ENCODE measurements at regions not wholly inside any gene's neighbourhood (a gene's known extent, or its start where the extent isn't known, plus 50 kb on each side); places are given as distances from the start of the nearest gene placed in this dataset.
"Not testable (repeated sequence)": the region's sequence is repeated elsewhere in the genome, so short reads cannot be mapped to it uniquely, and the experiment has no call there.

DNA sequence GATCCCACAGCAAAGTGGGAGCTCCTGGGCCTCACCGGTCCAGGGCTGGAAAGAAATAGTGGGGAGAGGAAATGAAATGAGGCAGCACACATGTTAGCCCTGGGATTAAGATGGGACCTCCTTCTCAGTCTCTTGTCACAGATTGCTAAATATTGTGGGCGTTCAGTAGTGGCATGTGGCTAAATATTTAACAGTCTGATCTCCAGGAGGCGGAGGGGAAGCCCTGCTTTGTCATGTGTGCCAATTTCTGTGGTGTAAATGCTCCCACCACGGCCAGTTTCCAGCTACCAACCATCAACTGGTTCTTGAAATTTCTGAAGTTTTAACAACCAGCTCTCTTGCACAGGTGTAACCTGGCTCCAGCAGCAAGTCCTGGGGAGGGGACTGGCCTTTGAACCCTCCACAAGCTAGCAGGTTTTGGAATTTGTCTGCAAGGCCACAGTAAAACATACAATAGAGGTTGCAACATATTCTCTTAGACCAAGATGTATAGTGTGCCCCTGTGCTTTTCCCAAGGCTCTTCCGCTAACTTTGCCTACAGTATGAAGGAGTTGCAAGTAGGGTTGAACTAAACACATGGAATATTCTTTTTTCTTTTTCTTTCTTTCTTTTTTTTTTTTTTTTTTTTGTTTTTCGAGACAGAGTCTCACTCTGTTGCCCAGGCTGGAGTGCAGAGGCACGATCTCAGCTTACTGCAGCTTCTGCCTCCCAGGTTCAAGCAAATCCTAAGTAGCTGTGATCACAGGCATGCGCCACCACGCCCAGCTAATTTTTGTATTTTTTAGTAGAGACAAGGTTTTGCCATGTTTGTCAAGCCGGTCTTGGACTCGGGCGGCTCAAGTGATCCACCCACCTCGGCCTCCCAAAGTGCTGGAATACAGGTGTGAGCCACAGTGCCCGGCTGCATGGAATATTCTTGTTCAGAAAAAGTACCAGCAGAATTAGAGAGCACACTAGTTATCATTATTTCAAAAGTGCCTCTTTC lies 103.1 kb upstream of the PCBD1 start:
- DNase-seq, result no peak

DNA sequence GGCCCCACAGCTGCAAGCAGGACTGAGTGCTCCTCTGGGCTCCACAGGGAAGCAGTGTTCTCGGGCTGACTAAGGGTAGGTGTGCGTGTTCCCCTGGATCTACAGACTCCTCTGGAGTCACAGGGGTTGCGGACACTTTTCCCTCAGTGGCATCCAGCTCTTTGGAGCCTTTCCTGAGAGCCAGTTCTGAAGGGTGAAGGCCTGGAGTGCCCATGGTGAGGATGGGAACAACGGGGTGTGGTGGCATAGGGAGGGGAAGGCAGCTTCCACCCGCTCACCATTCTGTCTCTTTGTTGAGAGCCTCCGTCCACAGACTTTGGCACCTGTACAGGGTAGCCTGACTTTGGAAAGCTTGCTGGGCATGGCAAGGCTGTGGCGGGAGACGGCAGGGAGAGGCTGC lies 104.1 kb upstream of the PCBD1 start:
- DNase-seq, result no peak

DNA sequence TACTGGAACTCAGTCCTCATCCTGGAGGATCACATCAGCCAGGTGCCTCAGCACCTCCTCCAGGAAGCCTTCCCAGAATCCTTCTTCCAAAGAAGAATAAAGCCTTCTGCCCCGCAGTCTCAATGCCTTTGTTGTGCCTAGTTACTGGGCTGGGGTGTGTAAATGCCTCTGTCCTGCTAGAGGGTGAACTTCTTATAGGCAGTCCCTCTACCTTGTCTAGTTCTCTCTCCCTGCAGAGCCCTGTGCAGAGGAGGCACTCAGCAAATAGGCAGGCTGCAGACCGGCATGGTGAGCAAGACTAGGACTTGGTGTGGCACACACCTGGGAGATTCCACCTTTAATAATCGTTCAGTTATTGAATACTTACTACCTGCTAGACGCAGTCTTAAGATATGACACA lies 104.7 kb upstream of the PCBD1 start:
- no peak for DNase-seq

DNA sequence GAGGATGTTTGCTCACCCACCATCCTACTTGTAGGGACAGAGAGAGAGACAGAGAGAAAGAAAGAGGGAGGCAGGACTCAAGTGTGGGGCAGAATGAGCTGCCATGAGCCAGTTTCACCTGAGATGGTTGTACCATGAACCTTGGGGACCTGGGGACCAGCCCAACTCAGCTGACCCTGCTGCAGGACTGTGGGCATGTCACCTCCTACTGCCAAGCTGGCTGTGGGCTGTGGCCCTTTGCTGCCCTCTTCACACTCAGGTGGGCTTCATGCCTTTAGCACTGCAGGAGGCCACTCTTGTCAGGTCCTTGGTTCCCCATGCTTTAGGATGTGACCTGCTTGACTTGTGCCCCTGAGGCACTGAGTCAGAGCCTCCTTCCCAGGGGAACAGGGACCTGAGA lies 108.2 kb upstream of the PCBD1 start:
- DNase-seq, result no peak

DNA sequence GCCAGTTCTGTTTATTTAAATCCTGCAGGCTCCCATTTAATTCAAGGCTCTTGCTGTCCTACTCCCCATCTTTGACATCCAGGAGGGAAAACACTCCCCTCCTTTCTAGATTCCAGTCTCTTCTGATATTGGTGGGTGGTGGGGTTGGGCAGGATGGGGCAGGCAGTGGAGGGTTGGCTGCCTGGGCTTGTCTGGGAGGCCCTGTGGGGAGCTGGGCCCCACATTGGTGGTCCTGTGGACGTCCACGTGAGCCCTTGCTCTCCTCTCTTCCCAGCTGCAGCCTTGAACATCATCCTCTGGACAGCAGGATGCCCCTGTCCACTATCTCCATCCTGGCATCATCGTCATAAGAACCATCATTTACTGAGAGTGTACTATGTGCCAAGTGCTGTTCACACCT lies 108.9 kb upstream of the PCBD1 start:
- no peak for DNase-seq

DNA sequence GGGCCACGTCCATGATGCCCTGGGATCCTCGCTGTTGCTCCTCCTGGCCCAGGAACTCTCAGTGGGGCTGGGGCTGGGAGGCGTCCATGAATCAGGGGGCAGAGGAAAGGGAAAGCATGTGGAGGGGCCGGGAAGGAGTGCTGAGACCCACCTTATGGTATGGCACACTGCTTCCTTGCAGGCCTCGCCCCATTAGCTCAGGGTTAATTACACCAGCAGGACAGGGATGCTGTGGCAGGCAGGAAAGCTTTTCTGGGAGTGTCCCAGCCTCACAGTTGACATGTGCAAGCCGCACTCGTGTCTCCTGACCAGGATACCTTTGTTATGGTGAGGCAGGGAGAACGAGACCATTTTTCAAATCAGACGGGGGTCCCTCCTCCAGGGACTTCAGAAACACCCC lies 109.7 kb upstream of the PCBD1 start:
- DNase-seq, result no peak

DNA sequence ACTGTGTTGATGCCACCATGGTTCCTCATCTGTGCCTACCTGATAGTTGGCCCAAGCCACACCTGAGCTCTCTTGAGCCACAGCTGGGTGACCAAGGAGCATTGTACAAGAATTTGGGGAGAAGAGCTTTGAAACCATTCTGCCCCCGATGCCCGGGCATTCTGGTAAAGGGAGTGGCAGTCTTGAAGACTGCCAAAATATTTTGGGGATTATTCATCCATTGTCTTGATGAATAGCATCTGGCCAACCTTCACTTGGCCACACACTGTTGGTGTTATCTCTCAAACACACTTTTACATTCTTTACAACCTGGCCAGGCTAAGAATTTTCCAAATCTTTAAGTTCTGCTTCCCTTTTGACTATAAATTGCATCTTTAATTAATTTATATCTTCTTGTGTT lies 113.1 kb upstream of the PCBD1 start:
- no peak for DNase-seq

DNA sequence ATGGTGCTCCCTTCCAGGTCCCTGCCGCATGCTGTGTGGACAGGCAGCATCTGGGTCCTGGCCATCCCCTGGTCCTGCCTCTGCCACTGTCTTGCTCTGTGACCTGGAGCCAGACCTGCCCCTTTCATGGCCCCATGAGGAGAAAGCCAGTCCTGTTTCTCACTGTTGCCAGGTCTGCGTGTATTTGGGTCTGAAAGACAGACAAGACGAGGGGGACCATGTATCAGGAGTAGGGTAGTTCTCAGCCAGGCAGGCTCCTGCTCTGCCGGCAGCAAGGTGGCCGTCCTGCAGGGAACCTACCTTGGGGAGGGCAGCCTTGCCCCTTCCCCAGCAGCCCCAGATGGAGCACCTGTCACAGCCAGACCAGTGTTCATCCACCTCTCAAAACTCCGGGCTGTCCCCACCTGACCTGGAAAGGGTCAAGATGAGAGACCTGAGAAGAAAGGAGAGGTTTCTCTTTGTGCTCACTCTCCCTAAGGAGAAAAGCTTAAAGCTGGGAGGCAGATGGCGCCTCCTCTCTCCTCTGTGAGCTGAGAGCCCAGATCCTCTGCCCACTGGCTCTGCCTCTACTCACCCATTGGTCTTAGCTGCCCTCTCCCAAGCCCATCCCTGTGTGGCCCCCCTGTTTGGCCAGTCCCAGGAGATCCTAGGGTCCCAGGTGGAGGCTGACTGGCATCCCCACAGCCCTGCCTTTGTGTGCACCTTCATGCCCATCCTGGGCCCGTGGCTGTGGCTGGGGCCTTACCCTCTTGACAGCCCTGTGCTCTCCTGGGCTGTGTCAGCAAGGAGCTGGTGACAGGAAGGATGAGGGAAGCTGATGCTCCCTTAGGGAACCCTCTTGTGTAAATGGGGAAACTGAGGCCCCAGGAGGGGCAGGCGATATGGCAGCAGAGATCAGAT lies 116.1 kb upstream of the PCBD1 start:
- DNase-seq, result no peak

DNA sequence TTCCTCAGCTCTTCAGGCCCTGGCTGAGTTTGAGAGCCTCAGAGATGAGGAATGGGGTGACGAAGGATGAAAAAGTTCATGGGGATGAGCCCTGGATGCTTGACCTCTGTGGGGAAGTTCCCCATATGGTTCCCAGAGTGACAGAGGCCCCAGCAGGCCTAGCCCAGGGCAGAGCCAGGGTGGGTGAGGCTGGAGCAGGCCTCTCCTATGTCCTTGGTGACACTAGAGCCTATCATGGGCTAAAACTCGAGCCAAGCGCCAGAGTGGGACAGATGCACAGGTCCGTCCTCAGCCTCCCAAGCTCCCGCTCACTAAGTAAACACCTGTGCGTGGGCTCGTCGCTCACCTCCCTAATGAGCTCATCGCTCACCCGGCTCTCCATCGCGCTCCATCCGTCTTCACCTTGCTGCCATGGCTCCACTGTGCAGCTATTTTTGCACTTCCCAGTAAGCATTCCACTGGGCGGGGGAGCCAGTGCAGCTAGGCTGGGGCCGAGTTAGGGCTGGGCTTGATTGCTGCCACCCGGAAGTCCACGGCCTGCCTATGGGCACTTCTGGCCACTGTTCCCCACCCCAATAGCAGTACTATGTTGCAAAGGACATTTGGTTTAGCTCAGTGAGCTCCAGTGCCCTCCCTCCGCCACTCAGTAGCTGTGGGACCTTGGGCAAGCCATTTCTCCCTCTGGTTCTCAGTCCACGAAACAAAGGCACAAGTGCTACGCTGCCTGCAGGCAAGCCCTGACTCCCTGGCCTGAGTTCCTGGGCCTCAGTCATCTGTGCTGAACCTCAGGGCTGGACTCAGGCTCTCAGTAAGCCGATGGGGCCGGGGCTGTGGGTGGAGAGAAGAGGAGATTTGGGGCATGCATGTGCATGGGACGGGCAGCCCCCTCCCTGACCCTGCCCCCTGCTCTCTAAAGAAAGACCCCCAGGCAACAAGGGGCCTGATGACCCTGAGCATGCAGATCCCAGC lies 117.3 kb upstream of the PCBD1 start:
- DNase-seq, result no peak

DNA sequence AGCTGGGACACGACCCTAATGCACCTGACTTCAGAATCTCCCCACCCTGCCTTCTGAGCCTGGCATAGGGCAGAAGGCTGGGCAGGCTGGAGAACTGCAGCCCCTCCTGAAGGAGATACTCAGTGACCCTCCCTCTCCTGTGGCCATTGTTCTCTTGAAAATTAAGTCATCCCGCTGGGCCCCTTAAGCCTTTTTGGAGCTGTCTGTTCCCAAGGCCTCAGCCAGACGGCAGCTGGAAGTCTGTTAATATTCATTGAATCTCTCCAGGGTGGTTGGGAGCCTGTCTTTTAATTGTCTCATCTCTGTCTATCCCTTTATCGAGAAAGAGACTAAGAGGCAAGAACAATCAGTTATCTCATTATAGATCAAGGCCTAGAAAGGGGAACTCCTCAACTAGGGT lies 118.1 kb upstream of the PCBD1 start:
- DNase-seq, result no peak

DNA sequence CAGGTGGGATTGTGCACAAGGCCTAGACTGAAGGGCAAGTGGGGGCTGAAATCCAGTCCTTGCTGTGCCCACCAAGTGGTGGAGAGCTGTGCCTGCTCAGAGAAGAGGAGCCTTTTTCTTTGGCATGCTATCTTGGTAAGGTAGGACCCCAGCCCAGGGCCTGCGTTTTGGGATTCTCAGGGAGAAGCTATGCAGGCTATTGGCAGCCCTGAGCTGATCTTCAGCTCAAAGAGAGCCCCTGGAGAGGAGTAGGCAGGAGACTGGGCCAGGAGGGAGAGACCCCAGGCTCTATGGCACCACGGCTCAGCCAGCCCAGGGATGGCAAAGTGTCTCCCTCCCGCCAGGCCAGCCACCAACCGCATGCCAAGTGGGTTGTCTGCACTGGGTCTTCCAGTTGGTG lies 119.2 kb upstream of the PCBD1 start:
- no peak for DNase-seq

DNA sequence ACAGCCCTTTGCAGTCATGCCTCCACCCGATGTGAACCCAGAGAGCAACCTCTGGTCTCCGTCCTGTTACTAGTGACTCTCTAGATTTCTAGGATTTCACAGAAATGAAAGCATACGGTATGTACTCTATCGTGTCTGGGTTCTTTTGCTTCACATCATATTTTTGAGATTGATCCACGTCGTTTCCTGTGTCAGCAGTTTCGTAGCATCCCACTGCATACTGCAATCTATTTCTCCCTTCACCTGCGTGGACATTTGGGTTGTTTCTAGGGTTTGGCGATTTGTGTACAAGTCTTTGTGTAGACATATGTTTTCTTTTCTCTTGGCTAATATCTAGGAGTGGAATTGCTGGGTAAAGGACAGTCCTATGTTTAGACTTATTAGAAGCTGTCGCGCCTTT lies 119.8 kb upstream of the PCBD1 start:
- no peak for DNase-seq

DNA sequence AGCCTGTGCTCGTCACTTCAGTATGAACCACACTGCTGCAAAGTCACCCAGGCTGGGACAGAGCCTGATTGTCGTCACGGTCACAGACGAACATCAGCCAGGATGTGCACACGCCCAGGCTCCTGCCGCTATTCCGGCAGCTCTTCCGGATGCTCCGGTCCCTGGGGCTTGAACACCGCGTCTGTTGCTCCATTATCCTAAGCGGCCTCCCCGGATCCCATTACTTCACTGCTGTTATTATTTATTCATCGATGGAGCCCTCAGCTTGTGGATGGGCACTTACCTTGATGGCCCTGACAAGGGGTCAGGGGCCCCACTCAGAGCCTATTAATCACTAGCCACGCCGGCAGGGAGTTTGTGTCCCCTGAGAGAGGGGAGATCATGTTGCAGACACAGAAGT lies 120.8 kb upstream of the PCBD1 start:
- no peak for DNase-seq

DNA sequence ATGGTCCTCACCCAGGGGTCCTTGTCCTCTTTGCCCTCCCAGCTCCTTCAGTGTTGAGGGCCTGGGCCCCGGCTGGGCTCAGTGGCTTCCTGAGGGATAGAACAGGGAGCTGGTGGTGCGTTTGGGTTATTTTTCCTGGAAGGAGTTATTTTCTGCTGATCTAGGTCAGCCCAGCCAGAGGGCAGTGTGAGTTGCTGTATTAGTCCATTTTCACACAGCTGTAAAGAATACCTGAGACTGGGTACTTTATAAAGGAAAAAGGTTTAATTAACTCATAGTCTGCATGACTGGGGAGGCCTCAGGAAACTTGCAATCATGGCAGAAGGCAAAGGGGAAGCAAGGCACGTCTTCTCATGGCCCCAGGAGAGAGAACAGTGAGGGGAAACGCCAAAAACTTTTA lies 122.4 kb upstream of the PCBD1 start:
- no peak for DNase-seq

DNA sequence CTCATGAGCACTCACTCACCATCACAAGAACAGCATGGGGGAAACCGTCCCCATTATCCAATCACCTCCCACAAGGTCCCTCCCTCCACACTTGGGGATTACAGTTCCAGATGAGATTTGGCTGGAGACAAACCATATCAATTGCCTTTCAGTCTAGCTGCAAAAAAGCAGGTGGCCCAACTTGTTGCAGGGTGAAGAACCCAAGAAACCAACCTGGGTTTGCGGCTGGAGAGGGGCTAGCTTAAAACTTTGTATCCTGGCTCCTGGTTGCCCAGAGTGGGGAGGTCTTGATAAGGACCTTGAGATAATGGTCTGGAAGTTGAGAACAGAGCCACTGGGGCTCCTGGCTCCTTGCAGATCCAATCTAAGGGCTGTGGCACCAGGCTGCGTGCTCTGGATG lies 122.8 kb upstream of the PCBD1 start:
- no peak for DNase-seq

DNA sequence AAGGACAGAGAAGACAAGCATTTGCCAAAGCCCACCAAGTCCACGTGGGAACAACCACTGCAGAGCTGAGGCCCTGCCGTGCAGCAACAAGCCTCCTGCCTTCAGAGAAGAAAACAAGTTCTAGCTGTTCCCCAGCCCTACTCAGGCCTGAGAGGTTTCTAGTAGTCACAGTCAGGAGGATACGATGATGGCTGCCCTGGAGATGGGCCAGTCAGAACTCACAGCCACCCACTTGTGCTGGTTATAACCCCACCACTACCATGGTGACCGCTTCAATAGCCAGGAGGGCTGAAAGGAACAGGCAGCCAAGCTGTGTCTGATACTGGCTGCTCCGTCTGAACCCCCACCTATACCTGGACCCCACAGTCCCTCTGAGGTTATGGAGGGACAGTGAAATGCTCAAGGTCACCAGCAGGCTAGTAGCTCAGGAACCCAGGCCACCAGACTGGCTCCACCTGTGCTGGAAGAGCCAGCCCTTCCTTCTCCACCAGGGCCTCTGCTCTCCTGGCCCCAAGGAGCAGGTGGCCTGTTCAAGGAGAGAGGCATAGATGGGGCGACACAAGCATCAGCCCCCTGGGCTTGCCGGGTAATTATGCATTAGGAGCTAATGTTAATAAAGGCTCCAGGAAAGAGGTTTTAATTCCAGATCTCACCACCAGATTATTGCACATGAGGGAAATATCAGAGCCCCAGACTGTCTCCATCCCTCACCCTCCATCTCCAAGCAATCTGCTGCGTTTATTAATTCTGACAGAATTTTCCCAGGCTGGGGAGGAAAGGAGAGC lies 125.8 kb upstream of the PCBD1 start:
- no peak for DNase-seq

DNA sequence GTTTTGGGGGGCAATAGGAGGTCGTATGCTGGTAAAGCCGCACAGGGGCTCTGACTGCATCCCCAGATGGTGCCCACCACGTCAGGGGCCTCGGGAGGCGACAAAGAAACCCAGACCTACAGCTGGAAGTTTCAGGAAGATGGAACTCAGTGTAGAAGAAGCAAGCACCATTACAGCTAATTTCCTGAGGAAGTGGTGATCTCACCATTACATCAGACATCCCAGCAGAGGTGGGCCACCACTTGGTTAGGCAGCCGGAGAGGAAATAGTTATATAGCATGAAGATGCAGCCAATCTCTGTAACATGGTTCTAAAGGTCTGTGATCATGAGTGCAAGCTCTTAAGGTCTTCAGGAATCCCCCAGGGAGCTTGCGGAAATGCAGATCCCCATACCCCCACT lies 127.3 kb upstream of the PCBD1 start:
- DNase-seq, result no peak

DNA sequence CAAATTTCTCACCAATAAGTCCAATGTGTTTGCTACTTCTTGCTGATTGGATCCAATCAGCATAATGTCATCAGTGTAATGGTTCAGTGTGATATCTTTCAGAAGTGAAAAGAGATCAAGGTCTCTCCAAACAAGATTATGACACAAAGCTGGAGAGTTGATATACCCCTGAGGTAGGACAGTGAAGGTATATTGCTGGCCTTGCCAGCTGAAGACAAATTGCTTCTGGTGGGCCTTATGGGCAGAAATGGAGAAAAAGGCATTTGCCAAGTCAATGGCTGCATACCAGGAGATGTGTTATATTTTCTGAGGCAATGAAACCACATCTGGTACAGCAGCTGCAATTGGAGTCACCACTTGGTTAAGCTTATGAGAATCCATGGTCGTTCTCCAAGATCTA lies 131.7 kb upstream of the PCBD1 start:
- DNase-seq, result not testable (repeated sequence)

DNA sequence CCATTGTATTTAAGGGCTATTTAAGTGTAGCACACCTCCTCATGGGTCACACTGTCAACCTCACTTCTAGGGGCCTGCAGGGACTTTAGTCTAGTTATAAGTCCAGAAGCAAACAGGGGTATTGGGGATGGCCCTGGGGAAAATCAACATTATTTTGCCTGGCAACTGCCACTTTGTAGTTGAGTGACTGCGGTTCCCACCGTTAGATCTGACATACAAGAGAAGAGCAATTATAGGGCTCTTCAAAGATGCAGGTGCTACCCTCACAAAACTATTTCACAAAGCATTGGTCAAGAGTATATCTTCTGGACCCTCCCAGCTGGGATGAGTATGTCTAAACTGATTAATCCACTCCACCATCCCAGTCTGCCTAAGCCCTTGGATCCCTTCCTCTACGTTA lies 133.0 kb upstream of the PCBD1 start:
- DNase-seq, result no peak

DNA sequence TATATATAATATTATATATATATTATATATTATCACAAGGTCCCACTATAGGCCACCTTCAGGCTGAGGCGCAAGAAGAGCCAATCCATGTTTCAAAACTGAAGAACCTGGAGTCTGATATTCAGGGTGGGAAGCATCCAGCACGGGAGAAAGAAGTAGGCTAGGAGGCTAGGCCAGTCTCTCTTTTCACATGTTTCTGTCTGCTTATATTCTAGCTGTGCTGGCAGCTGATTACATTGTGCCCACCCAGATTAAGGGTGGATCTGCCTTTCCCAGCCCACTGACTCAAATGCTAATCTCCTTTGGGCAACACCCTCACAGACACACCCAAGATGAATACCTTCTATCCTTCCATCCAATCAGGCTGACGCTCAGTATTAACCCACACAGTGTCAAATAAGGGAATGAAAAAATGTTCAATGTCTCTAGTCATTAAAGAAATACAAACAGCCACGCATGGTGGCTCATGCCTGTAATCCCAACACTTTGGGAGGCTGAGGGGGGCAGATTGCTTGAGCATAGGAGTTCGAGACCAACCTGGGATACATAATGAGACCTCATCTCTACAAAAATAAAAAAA lies 135.4 kb upstream of the PCBD1 start:
- no peak for DNase-seq

DNA sequence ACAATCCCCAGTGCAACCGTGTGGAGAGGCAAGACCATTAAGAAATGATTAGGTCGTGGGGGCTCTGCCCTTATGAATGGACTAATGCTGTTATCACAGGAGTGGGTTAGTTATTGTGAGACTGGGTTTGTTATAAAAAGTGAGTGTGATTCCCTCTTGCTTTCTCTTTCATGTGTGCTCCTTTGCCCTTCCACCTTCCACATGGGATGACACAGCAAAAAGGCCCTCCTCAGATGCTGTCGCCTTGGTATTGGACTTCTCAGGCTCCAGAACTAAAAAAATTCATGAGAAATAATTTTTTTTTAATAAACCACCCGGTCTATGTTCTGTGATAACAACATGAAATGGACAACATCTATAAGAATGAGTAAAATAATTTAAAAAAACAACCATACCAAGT lies 136.1 kb upstream of the PCBD1 start:
- no peak for DNase-seq

DNA sequence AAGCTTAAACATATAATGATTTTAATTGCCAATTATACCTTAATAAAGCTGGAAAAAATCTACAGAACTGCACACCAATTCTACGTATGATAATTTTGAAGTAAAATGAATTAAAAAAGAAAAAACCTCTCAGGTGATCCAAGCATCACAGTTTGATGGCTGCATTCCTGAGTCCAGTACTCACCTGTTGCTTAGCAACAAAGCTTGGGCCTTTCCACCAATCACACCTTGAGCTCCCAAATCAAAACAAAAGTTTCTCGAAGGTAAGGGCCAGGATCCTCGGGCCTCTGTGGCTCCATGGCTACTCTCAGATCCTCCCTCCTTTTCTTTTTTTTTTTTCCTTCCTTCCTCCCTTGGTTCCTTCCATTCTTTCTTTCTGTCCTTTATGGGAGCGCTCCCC lies 137.2 kb upstream of the PCBD1 start:
- peak; percentile 21 for DNase-seq
